Astrocyte (in vitro differentiated cells and primary cell): ENCODE measurements at regions not wholly inside any gene's neighbourhood (a gene's known extent, or its start where the extent isn't known, plus 50 kb on each side); places are given as distances from the start of the nearest gene placed in this dataset.

Source experiments
- DNase-seq: peaks from one replicate; pipeline ENCODE4 v3.0.0-alpha.2; 2010; ENCODE audit warnings: low read depth
- FAIRE-seq: peaks from 2 replicates; lab custom pipeline; 2011; peaks lifted over from hg19 to GRCh38; lab: Jason Lieb, UNC
- H2AFZ ChIP-seq: 2 replicates; pipeline ENCODE4 v1.6.0; 2012; ENCODE audit warnings: low read depth, low read length, inconsistent platforms
- H3K27ac ChIP-seq: 2 replicates; pipeline ENCODE4 v1.5.1; 2011; ENCODE audit warnings: low read depth, low read length, inconsistent platforms
- H3K27me3 ChIP-seq: 2 replicates; pipeline ENCODE4 v1.6.0; 2011; ENCODE audit warnings: low read length, inconsistent platforms; ENCODE audit not compliant: insufficient read depth
- H3K36me3 ChIP-seq: 2 replicates; pipeline ENCODE4 v1.5.1; 2011; ENCODE audit warnings: low read length, inconsistent platforms; ENCODE audit not compliant: insufficient read depth
- H3K4me1 ChIP-seq: 2 replicates; pipeline ENCODE4 v1.5.1; 2011; ENCODE audit warnings: low read length, inconsistent platforms; ENCODE audit not compliant: insufficient read depth
- H3K4me2 ChIP-seq: 2 replicates; pipeline ENCODE4 v1.6.0; 2012; ENCODE audit warnings: low read length, inconsistent platforms
- H3K4me3 ChIP-seq: 2 replicates; pipeline ENCODE4 v1.5.1; 2011; ENCODE audit warnings: low read depth, mild to moderate bottlenecking, low read length, inconsistent platforms; ENCODE audit not compliant: insufficient read depth
- H3K79me2 ChIP-seq: 2 replicates; pipeline ENCODE4 v1.6.0; 2012; ENCODE audit warnings: mild to moderate bottlenecking, low read length, inconsistent platforms; ENCODE audit not compliant: insufficient read depth
- H3K9ac ChIP-seq: 2 replicates; pipeline ENCODE4 v1.6.0; 2012; ENCODE audit warnings: mild to moderate bottlenecking, low read length, inconsistent platforms
- H3K9me3 ChIP-seq: 2 replicates; pipeline ENCODE4 v1.5.1; 2012; ENCODE audit warnings: low read depth, mild to moderate bottlenecking, low read length, inconsistent platforms; ENCODE audit not compliant: insufficient read depth
- H4K20me1 ChIP-seq: 2 replicates; pipeline ENCODE4 v1.6.0; 2012; ENCODE audit warnings: low read length, inconsistent platforms; ENCODE audit not compliant: insufficient read depth
- H3K27ac Mint-ChIP-seq: one replicate; pipeline ENCODE4 v1.8.0; 2021; ENCODE audit warnings: mild to moderate bottlenecking, mixed read lengths; ENCODE audit not compliant: unreplicated experiment
- H3K27me3 Mint-ChIP-seq: one replicate; pipeline ENCODE4 v1.8.0; 2021; ENCODE audit warnings: low read depth, mixed read lengths; ENCODE audit not compliant: unreplicated experiment
- H3K36me3 Mint-ChIP-seq: one replicate; pipeline ENCODE4 v1.8.0; 2021; ENCODE audit warnings: low read depth, mixed read lengths; ENCODE audit not compliant: unreplicated experiment
- H3K4me1 Mint-ChIP-seq: one replicate; pipeline ENCODE4 v1.8.0; 2021; ENCODE audit warnings: low read depth, mixed read lengths; ENCODE audit not compliant: unreplicated experiment
- H3K4me3 Mint-ChIP-seq: one replicate; pipeline ENCODE4 v1.8.0; 2021; ENCODE audit warnings: mild to moderate bottlenecking, moderate library complexity, mixed read lengths; ENCODE audit not compliant: unreplicated experiment
- H3K9me3 Mint-ChIP-seq: one replicate; pipeline ENCODE4 v1.8.0; 2021; ENCODE audit warnings: mild to moderate bottlenecking, mixed read lengths; ENCODE audit not compliant: unreplicated experiment
- CTCF ChIP-seq: IDR thresholded peaks from 2 replicates; pipeline ENCODE4 v1.5.1; 2011; ENCODE audit warnings: low read depth, mild to moderate bottlenecking, inconsistent platforms, low read length, moderate library complexity; ENCODE audit not compliant: insufficient read depth
- EZH2 ChIP-seq: IDR thresholded peaks from 2 replicates; pipeline ENCODE4 v1.6.1; 2012; ENCODE audit warnings: mild to moderate bottlenecking, low read length, inconsistent platforms; ENCODE audit not compliant: insufficient read depth

- H3K27ac Mint-ChIP-seq, result no peak overlapping the region
- Histone ChIP-seq H3K79me2 (no peaks in the 10 kb centered on the region), H2AFZ (no peak overlapping the region), H3K36me3 (no peaks in the 10 kb centered on the region), H3K9me3 (no peaks in the 10 kb centered on the region), H3K27ac (no peak overlapping the region), H3K9ac (no peak overlapping the region), H3K27me3 (no peaks in the 10 kb centered on the region), H3K4me1 (no peaks in the 10 kb centered on the region), H3K4me2 (no peak overlapping the region), H3K4me3 (no peak overlapping the region), H4K20me1 (no peaks in the 10 kb centered on the region)
- peaks cover 23% of the 10 kb centered on the region for H3K4me1 Mint-ChIP-seq
- FAIRE-seq (no peak), DNase-seq (no peak)
- TF ChIP-seq EZH2, result no peak
- no peak for TF ChIP-seq CTCF
- no peaks in the 10 kb centered on the region for H3K27me3 Mint-ChIP-seq
- no peaks in the 10 kb centered on the region for H3K36me3 Mint-ChIP-seq
- H3K9me3 Mint-ChIP-seq, result no peaks in the 10 kb centered on the region
- no peak overlapping the region for H3K4me3 Mint-ChIP-seq
These were observed 873.3 kb upstream of the SOX9 start for GRCh38 chr17:71247441-71248015.

DNA sequence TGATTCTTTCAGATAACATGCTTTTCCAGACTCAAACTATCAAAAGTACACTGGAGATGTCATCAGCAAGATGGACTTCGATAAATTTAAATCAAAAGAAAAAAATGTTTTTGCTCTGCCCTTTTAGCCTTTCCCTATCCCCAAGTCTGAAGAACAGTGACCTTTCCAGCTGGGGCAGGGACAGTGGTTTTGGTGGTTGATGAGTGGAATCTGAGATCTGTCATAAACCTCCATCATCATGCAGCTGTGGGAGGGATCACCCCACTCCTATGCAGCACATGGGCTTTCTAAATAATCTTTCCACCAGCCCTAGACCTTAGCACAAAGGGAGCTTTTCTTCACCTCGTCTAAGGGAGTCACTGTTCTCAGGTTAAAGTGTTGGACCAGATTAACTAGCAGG lies 869.5 kb upstream of the SOX9 start:
- Histone ChIP-seq H3K4me2 (no peak overlapping the region), H2AFZ (no peak overlapping the region), H3K4me1 (no peaks in the 10 kb centered on the region), H3K36me3 (no peaks in the 10 kb centered on the region), H3K9me3 (no peaks in the 10 kb centered on the region), H3K4me3 (no peak overlapping the region), H3K27ac (no peak overlapping the region), H4K20me1 (no peaks in the 10 kb centered on the region), H3K9ac (no peak overlapping the region), H3K27me3 (no peaks in the 10 kb centered on the region), H3K79me2 (no peaks in the 10 kb centered on the region)
- Mint-ChIP-seq H3K4me1 (peaks cover 26% of the 10 kb centered on the region), H3K36me3 (no peaks in the 10 kb centered on the region), H3K9me3 (no peaks in the 10 kb centered on the region), H3K27ac (peak overlapping the region; percentile 48), H3K27me3 (no peaks in the 10 kb centered on the region), H3K4me3 (no peak overlapping the region)
- TF ChIP-seq EZH2 (no peak), CTCF (no peak)
- DNase-seq, result peak; percentile 64
- FAIRE-seq, result peak; percentile 62

DNA sequence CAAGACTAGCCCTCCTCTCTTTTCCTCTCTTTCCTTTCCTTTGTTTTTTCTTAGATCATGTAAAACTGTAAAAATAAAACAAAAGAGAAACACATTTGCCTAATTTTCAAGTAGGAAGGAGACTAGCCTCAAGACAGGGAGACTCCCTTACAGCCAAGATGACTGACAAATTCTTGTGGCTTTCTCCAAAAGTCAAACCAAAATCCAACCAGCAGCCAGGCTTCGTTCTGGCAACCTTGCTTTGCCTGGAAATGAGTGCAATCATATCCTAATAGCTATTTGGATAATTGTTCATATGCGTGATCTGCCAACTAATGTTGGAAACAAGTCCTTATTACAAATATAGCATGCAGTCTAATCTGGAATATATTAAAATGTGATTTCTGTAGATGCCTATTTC lies 868.9 kb upstream of the SOX9 start:
- Histone ChIP-seq H4K20me1 (no peaks in the 10 kb centered on the region), H3K27ac (no peak overlapping the region), H3K36me3 (no peaks in the 10 kb centered on the region), H3K79me2 (no peaks in the 10 kb centered on the region), H3K4me1 (no peaks in the 10 kb centered on the region), H3K4me2 (no peak overlapping the region), H3K27me3 (no peaks in the 10 kb centered on the region), H3K9ac (no peak overlapping the region), H3K4me3 (no peak overlapping the region), H3K9me3 (no peaks in the 10 kb centered on the region), H2AFZ (peak overlapping the region; percentile 28)
- Mint-ChIP-seq H3K36me3 (no peaks in the 10 kb centered on the region), H3K4me3 (no peak overlapping the region), H3K27ac (peak overlapping the region; percentile 48), H3K27me3 (no peaks in the 10 kb centered on the region), H3K9me3 (no peaks in the 10 kb centered on the region), H3K4me1 (peaks cover 26% of the 10 kb centered on the region)
- TF ChIP-seq EZH2, result no peak
- no peak for TF ChIP-seq CTCF
- DNase-seq, result peak; percentile 82
- peak; percentile 45 for FAIRE-seq
